GM19324 (cell line): ENCODE measurements at regions not wholly inside any gene's neighbourhood (a gene's known extent, or its start where the extent isn't known, plus 50 kb on each side); places are given as distances from the start of the nearest gene placed in this dataset.
"Not testable (repeated sequence)": the region's sequence is repeated elsewhere in the genome, so short reads cannot be mapped to it uniquely, and the experiment has no call there.

Experiments used
- ATAC-seq: cut with Tn5 transposase; IDR thresholded peaks from one replicate; pipeline ENCODE4 v1.9.1; 2021; ENCODE audit warnings: mild to moderate bottlenecking, moderate library complexity; ENCODE audit not compliant: unreplicated experiment, low FRiP score

DNA sequence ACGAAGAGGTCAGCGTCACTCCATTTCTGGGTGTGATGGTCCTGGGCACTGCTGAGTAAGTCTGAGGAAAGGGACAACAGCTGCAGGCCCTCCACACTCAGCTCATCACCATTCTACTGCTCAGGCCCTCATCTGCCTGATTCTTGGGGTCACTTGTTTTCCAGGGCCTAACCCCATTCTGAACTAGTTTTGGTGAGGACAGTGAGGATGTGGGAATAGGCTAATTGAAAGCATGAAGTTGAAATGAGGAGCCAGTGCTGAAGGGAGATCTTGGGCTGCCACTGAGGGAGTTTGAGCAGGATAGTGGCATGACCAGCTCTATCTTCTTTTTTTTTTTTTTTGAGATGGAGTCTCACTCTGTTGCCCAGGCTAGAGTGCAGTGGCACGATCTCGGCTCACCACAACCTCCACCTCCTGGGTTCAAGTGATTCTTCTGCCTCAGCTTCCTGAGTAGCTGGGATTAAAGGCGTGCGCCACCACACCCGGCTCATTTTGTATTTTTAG is 155.7 kb downstream of the VEGFA start:
- not testable (repeated sequence) for ATAC-seq

GRCh38 chr6:43924222-43924702 is 154.3 kb downstream of the VEGFA start:
- ATAC-seq, result no peak

DNA sequence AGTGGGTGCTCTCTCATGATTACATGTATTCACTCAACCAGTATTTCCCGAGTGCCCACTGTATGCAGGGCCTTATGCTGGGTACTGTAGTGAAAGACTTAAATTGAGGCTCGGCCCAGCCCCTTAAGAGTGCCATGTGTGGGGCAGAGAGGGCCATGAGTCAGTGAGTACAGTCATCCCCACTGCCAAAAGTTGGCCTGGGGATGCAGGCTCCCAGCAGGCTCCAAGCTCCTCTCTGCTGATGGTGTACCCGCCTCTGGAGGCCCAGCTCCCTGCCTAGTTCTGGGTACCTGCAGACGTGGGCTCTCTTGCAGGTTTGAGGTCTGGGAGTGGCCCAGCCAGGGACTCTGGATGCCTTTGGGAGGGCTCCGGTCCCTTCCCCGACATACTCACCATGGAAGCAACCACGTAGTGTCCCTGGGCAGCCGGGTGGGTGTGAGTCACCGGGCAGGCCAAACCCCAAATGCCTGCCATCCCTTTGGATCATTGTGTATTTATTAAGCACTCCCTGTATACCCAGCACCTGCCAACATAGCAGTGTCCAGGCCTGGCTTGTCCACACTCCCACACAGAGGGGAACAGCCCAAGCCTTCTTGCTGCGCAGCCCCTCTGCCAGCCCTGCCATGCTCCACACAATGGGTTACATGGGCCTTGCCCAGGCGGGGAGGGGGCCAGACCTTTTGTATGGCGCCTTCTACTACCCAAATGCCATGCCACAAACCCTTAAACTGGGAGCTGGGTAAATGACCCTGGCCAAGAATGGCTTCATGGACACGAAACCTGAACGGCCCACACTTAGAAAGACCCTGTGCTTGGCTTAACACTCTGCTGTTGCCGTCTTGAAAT is 153.6 kb downstream of the VEGFA start:
- ATAC-seq, result no peak

DNA sequence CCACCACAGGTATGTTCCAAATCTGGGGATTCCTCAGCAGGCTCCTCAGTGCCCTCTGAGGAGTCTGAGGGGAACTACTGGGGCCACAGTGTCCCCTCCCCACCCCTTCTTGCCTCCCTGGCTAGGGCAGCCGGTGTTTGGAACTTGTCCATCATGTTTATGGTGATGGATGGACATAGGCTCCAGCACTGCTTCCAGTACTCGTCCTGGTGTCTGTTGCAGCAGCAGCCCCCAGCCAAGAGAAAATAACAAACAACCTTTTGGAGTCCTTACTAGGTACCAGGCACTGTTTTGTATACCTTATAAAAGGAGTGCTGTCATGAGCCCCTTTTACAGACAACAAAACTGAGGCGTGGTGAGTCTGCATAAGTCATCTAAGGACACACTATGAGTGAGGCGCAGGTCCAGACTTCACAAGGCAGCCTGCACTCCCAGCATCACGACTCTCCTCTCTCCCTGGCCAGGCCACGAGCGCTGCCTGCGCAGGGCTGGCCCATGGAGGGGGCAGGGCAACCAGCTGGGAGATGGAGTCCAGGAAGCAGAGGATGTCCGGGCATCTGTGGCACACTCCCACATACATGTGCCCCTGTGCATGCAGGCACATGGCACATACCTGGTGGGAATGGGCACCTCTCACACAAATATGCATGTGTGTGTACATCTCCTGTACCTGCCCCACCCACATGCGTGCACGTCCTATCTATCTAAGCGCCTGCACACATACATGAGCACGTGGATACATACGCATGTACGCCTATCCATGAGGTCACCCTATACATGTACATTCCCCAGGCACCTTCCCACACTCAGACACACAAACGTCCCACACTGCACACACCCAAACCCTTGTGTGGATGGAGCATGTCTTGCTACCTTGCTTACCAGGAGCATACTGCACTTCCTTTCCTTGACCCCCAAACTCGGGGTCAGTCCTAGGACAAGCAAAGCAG is 152.7 kb downstream of the VEGFA start:
- ATAC-seq, result no peak

GRCh38 chr6:43921548-43922425 is 151.8 kb downstream of the VEGFA start:
- ATAC-seq, result no peak

DNA sequence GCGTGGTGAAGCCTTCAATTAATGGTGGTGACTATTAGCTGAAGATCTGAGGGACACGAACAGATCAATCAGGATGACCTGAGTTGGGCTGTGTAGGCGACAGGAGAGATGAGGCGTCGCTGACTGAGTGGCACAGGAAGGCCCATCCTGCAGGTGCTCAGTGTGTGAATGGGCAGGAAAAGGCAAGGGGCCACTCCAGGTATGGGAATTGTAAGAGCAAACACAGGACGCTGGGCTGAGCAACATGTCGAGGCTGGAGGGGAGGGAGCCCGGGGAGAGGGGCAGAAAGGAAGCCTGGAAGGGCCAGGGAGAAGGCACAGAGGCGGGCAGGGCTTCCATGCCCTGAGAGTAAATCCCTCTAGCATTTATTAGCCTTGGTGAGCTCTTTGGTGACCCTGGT is 151.0 kb downstream of the VEGFA start:
- ATAC-seq, result no peak

DNA sequence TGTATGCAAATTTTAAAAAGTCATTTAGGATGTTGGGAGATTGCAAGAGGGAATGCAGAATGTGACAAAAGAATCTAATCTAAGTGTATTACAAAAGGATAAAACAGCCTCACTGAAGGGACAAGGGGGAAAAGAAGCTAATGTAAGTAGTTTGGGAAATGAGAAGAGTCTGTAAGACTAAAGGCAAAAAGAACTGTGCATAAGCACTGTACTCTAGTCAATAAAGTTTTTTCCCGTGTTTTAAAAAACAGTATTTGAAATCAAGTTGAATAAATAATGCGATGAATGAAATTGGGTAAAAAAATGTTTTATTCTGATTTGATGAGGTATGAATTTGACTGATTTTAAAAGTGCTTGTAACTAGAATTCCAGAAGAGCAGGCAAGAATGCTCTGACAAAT is 149.8 kb downstream of the VEGFA start:
- no peak for ATAC-seq

- ATAC-seq, result no peak
These were observed 147.9 kb downstream of the VEGFA start for GRCh38 chr6:43917878-43918382.

DNA sequence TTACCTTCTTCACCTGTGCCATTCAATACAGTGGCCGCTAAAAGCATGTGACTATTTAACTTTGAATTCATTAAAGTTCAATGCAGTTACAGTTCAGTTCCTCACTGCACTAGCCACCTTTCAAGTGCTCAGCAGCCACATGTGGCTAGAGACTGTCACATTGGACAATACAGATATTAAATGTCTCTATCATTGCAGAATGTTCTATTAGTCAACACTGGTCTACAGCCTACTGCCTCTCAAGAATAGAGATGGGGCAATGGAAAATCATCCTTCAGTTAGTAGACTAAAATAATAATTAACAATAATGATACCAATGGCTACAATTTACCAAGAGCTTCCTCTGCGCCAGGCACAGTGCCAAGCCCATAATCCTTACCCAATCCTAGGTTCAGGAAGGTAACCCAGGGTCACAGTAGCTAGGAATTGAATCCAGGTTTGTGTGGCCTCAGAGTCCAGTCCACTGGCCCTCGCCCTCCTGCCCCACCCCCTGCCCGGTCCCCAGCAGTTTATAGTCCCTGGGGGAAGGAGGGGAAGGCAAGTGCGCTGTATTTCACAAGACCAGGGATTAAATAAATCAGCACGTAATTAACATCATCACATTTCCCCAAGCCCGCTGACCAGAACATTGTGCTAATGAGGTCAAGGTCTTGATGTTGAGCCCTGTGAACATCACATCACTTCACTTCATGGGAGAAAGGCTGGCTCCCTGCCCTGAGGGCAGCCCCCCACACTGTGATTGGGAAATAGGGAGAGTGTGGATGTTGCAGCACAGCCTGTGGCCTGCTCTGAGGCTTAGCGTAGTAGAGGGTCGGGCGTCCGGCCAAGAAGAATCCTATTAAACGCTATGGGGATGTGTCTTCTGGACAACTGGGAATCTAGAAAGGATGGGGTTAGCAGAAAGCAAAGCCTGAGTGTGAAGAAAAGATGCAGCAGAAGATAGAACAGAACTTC is 147.2 kb downstream of the VEGFA start:
- ATAC-seq, result no peak

- no peak for ATAC-seq
These were observed 146.2 kb downstream of the VEGFA start for GRCh38 chr6:43915986-43916923.

- ATAC-seq, result no peak
These were observed 145.3 kb downstream of the VEGFA start for GRCh38 chr6:43915208-43915869.

GRCh38 chr6:43914272-43915147 is 144.5 kb downstream of the VEGFA start:
- no peak for ATAC-seq

GRCh38 chr6:43913375-43914271 is 143.6 kb downstream of the VEGFA start:
- no peak for ATAC-seq

DNA sequence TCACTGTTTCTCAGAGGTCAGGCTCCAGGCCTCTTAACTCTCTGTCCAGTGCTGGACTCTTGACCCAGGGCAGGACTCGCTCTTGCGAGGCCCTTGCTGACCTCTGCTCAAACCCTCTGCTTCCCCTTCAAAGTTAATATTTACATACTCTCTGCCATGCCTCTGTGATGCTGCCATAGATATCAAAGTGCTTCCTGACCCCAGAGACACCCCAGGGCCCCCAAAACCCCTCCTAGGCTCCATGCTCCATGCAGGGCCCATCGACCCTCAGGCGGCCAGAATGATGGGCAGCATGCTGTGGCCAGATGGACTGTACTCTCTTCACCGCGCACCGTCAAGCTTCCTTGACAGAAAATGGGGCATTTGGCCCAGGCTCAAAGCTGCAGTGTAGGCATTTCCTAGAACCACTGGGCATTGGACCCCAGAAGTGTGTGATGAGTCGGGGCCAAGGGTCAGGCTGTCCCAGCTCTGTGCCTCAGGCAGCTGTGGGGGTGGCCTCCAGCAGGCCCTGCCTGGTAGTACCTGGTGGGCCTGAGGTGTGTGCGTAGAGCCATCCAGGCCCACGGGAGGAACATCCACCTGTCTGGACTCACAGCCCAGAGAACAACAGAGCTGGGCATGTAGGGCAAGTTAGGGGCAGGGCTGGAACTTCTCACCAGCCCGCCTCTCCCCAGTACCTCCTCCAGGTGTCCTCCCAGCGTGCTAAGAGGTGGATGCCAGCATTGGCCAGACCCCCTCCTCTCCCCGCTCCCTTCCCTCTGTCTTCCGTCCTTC is 142.8 kb downstream of the VEGFA start:
- no peak for ATAC-seq
